GM19468 (cell line): ENCODE measurements at regions not wholly inside any gene's neighbourhood (a gene's known extent, or its start where the extent isn't known, plus 50 kb on each side); places are given as distances from the start of the nearest gene placed in this dataset.
"Not testable (repeated sequence)": the region's sequence is repeated elsewhere in the genome, so short reads cannot be mapped to it uniquely, and the experiment has no call there.

ENCODE experiments used
- ATAC-seq: cut with Tn5 transposase; IDR thresholded peaks from one replicate; pipeline ENCODE4 v1.9.1; 2021; ENCODE audit warnings: mild to moderate bottlenecking, moderate library complexity, moderate number of reproducible peaks; ENCODE audit not compliant: unreplicated experiment; ENCODE audit errors: extremely low read depth

DNA sequence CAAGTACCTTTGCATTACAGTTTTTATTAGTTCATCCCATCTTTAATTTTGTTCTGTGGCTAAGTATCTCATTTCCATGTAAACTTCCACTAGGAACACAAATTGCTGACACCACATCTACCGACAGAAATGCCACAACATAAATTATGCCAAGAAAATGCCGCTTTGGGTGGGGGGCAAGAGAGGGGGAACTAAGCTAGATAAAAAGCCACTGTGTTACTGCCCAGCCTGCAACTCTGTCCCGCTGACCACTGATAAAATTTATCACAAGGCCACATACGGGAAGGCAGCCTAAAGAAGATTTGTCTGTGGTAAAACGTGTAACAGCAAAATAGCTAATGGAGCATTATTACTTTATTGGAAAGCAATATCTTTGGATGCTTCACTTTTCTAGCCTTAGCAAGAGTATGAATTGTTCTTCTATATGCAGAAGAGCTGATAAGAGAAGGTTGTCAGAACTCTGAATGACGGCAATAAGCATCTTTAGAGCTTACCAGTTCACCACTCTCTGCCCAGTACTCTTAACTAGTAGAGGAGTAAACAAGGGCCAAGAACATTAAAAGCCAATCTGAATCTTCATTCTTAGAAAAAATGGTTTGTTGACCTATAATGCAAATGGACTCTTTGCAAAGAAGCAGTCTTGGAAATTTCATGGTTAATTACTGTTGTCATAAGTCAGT lies 172.2 kb upstream of the MEF2C start:
- ATAC-seq, result no peak

DNA sequence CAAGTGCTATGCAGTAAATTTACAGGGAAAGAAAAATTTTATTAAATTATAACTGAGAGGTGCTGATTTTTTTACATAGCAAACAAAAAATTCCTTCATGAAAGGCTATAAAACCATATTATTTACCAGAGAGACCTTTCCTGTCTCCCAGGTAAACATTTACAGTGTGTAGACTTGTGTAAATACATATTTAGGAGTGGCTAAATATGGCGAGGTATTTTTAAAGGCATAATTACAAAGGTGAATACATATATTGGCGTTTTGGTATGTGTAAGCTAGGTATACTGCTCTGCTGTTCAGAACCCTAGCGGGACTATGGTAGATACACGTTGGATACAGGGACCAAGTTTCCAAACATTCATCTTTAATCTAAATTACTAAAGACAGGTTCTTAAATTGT lies 170.6 kb upstream of the MEF2C start:
- no peak for ATAC-seq

DNA sequence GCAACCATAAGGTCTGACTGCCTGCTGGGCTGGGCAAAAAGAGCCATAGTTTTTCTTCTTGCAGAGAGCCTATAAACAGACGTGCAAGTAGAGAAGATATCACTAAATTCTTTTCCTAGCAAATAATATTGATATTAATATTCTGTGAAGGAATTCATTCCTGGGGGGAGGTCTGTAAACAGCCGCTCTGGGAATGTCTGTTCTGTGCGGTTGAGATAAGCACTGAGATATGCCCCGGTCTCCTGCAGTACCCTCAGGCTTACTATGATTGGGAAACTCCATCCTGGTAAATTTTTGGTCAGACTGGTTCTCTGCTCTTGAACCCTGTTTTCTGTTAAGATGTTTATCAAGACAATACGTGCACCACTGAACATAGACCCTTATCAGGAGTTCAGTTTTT lies 167.1 kb upstream of the MEF2C start:
- ATAC-seq, result not testable (repeated sequence)

DNA sequence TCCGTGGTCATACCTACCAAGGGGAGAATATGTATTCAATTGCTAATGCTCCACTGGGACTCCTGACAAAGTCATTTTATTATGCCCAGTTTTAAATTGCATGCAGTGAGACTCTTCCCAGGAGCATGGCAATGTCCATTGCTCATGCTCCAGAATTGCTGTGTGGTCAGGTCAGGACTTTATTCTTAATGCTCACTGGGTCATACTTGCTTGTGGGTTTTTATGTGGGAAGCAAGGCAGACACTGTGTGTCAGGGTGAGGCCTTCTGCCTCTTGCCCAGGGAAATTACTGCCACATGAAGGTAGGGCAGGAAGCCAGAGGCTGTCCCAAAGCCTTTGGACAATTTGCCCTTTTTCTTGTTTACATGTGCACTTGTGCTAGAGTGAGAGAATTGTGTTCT lies 164.6 kb upstream of the MEF2C start:
- ATAC-seq, result no peak

DNA sequence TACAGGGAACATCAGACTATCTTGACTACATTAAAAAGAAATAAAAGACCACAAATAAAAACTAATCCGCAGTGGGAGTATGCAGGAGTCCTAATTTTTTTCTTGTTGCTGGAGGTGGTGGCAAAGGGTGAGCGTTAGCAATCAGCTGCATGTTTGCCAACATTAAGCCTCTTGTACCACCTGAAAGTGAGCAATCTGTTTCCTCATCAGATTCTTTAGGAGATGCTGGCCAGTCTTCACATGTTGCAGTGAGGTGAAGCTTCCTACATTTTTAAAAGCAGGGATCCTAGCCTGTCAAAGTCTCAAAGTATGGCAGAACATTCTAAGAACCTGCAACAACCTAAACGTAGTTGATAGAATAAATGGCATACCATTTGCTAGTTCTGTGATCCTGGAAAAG lies 162.2 kb upstream of the MEF2C start:
- no peak for ATAC-seq

DNA sequence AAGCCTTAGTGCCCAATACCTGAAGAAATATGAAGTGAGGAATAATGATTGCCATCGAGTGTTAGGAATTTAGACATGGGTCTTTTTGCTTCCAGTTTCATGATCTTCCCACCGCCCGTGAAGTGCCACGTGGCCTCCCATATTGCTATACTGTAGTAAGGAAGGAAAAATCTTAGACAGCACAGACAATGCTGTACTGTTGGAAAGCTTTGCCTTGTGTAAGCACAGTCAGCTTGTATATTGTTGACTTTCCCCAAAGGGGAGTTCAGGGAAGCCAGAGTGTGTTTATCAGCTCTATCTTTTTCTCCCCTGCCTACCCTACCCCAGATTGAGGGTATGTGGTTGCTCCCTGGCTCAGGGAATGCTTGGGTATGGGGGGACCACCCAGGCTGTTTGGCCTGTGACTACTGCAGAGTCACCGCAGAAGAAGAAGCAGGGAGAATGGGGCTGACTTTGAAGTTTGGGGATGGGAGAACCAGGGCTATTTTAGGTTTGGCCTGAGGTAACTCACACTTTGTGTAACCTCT lies 161.8 kb upstream of the MEF2C start:
- ATAC-seq, result no peak

DNA sequence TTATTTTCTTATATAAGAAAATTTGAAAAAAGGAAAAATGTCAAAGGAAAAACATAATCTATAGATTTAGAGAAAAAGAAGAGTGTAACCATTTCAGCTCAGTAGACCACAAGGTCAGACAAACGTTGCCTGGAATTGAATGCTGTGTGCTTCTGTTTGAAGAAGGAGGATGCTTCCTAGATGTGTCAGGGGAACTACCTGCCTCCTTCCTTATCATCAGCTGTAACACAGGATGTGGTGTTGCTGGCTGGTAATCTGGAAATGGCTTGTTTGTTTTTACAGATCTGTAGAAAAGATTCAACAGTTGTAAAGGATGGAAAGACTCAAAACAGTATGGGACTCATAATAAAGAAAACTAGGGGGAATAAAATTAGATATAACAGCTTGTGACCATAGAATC lies 160.7 kb upstream of the MEF2C start:
- ATAC-seq, result no peak

DNA sequence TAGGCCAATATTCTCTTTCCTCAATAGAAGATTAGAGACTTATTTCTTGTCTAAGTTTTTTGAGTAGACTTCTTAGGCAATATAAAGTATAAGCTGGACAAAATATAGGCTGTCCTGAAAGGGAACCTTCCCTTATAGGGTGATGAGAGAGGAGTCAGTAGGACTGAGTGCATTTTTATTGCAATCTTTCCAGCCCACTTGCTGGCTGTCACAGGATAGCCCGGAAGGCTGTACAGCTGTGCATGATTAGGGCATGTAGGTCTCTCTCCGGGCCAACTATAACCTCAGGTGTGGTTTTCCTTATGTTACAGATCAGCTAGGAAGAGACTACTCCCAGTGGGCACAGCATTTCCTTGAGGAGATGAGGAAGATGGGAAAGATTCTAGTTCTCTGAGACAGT lies 159.8 kb upstream of the MEF2C start:
- ATAC-seq, result no peak

DNA sequence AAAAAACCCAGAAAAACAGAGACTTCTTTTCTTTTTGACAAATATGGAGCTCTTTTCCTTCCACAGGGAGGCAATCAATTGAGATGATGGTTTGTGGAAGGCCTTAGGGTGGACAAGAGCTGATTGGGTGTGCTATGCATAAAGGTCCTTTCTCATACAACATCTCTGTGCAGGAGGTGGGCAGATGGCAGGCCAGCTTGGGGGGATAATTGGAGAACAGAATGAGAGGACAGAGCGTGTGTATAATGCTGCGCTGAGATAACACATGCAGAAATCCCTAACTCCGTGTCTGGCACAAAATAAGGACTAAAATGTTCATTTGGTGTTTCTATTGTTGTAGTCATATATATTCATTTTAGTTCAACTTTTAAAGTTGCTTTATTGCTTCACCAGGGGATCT lies 159.0 kb upstream of the MEF2C start:
- ATAC-seq, result no peak

DNA sequence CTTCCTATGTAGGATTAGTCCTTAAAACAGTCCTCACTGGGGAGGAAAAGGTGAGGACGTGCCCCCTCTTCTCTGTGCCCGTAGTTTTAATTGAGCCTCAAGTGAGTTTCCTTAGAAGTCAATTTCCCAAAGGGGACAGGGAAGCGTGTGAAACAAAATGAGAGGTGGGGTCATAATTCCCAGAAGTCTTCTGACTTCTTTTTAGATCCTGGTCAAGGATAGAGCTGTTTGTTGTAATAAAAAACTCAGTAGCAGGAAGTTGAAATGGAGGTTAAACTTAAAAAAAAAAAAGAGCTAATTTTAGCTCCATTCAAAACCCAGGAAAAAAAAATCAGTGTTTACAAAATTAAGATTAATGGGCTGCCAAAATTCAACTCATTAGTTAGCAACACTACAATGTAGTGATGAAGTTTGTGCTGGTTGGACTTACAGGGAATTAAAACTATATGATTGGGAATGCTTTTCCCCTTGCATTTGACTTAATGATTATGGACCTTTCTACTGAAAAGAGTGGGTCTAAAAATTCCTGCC lies 158.3 kb upstream of the MEF2C start:
- ATAC-seq, result no peak

DNA sequence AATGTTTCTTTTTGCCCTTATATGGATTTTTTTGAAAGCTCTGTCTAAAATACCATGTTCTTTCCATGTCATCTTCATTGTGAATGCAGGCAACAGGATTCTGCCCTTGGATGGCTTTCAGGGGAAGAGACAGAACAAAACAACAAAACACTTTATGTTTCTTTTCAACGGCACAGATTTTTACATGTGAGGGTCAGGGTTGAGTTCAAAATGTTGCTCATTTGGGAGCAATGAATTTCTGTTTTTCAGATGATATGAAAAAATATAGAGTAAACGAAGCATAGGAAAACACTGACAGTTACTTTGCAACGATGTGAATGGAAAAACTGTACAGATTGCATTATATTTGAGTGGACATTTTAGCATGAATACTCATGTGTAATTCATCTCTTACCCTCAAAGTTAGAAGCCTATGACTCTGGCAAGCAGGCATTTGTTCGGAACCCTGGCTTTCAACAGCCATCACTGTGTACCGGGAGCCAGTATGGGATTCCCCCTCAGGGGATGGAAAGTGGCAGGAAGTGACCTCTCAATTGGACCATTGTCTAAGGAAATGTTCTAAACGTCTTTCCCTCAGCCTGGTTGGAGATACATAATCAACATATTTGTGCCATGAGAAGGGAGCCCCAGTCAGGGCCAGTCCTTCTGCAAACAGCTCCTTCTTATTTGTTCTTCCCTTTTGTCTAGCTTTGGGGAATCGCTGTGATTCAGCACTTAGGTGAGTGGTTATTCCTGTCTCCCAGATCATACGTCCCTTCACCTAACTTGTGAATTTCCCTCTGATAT lies 153.9 kb upstream of the MEF2C start:
- no peak for ATAC-seq

DNA sequence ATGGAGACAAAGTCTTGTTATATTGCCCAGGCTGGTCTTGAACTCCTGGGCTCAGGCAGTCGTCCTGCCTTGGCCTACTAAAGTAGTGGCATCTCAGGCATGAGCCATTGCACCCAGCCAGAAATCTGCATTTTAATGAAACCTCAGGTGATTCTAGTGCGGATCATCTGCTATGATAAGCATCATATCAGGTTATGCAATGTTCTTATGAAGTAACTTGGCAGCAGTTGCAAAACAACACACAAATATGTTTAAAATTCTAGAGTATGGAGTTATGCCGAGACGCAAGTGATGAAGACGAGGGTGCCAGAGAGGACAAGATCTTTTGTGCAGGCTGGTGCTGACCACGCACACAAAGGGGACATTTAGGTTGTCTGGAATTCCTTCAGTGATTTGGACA lies 153.2 kb upstream of the MEF2C start:
- ATAC-seq, result no peak

DNA sequence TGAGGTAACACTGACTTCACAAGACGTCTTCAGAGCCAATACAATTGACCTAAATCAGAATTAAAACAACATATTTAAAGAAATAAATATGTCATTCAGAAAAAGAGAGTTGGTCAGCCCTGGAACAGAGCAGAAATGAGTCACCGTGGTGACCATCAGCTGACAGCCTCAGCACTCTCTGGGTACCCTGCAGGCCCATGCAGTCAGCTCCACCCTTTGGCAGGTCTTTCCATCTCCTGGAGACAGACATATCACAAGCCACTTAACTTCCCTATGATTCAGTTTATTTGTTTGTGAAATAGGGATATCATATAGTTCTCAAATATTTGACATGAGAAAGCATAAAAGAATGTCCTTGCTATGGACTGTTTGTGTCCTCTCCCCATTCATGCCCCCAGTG lies 151.6 kb upstream of the MEF2C start:
- ATAC-seq, result no peak

DNA sequence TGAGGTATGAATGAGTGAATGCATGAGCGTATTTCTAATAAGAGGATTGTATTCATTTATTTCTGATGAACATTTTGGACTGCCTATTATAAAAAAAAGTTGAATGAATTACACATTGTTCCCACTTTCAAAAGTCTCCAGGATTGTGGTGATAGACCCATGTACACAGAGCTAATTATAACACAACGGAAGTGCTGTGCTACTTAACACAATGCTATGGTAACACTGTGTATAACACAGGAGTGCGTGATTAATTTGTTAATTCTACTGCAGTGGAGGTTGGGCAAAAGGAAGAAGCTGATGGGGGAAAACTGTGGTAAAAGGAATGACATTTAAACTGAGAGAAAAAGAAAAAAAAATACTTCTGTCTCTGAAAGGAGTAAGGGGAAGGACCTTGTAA lies 147.8 kb upstream of the MEF2C start:
- no peak for ATAC-seq

DNA sequence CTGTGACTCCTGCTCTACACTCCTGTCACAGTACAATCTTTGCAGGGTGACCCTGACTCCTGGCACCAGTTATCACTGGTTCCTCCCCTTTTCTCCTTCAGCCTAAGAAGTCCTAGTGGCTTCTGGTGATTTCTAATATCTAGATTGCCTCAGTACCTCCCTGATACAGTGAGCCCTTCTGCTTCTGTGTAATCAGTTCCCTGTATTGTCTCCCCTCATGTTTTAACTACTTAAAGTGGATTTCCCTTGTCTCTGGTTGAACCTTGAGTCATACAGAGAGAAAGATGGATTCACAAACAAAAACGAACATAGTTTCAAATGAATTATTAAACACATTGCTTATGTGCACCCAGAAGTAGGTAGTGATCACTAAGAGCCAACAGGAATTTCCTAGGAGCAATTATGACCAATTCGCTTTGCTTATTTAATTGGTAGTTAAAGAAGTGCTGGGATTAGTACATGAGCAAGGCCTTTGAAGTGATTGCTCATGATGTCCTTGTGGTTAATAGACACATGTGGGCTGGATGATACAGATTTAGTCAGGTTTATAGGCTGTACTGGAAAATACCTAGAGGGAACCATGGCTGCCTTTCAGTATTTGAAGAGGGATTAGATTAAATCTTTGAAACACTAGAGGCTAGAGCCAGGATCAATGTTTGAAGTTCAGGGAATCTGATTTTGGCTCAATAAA lies 145.8 kb upstream of the MEF2C start:
- no peak for ATAC-seq

DNA sequence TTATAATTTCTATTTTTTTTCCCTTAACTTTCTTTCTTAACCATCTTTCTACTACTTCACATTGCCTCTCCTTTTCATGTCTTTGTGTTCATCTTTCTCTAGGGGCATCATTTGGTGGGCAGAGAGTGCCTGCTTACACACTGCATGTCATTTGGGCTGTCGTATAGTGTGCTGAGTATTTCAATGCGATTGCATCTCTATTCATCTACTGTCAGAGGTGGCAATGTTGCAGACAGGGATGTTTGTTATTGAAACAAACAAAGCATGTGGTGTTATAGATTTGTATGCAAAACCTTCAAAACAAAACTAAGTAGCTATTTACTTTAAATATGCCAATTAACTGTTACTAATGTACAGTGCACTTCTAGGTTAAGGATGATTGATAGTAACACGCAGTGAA lies 141.1 kb upstream of the MEF2C start:
- no peak for ATAC-seq

DNA sequence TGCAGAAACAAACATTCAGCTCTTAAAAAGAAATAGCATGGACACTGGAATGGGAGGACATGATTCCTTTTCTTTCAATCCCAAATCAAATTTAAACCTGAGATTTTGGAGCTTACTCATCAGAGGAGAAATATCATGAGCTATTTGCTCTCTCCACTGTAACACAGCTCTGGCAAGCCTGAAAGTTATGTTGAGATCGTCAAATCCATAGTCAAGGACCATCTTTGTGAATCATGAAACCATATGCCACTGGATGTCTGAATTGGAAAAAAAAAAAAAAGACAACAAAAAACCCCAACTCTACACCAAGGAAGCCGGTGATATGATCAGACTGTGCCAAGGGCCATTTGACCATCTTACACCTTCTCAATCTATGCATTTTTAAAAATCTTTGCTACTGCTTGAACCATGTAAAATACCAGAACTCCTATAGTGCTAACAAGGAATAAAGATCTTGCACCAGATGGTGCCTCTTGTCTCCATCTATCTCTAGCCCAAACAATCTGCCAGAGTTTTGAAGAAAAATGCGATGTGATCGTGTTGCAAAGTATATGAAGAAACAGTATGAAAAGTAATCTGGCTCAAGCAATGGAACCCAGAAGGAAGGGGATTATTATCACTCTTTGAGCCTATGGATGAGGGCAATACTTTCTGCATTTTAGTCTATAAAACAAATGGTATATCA lies 138.1 kb upstream of the MEF2C start:
- no peak for ATAC-seq

DNA sequence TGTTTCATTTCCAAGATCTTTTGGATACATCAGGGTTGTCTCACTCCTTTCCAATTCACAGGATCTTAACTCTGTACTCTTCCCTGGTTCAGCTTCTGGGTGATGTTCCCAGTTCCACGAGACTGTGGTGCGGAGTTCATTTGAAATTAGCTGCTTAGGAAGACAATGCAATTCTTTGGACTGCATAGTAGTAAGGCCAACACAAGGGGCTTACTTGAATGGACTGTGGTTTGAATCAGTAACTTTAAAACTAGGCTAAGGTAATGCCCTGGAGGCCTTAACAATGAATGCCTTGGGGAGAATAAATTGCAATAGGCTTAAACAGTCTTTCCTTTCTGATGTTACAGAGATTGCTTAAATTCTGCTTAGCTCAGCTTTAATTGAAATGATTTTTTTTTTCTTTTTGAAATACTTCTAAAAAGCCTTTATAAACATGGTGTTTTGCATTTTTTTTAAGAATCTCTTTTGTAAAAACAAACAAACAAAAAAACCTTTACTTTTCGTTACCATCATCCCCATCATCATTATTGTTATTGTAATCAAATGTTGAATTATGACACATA lies 133.8 kb upstream of the MEF2C start:
- ATAC-seq, result no peak

DNA sequence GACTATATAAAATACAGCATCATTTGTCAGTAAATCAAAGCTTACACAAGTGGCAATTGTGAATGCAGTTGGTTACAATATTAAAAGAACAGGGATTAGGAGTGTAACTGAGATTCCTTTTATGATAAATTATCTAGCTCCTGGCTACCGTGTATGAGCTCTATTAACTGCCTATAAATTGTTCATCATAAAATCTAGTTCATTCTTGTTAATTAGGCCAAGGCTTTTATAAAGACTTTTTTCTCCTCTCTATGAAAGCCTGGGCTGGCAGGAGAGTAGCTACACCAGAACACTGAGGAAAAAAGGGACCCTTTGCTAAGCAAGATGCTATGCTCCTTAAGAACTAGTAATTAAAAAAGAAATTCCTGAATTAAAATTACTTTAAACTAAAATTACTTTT lies 132.4 kb upstream of the MEF2C start:
- no peak for ATAC-seq
